ENCODE measurements at regions not wholly inside any gene's neighbourhood (a gene's known extent, or its start where the extent isn't known, plus 50 kb on each side); places are given as distances from the start of the nearest gene placed in this dataset.
"Not testable (repeated sequence)": the region's sequence is repeated elsewhere in the genome, so short reads cannot be mapped to it uniquely, and the experiment has no call there.

DNA sequence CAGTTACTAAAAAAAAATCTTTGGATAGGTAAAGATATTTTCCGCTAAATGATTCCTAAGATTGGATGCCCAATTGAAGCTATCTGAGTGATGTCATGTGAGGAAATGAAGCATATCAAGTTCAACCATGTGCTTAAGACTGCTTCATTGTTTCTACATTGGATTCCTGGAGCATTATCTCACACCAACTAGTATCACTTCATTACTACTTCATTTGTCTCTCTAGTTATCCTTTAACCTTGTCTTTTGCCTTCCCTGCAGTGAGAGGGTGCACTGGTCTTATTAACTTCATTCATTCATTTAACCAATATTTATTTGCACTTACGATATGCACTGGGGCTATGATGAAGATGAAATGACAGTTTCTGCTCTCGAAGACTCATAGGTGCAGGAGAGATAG, 198.1 kb downstream of the SLC38A4 start:
- POLR2A ChIA-PET = no interaction called here
- DNase-seq (ENCODE audit: low spot score) = no peak
- CTCF ChIA-PET = no interaction called here
- no peaks in the 10 kb centered on the region for H3K9me3 Mint-ChIP-seq
- no peak overlapping the region for H3K4me3 Mint-ChIP-seq
- no peak for ATAC-seq
- no peaks in the 10 kb centered on the region for H3K36me3 Mint-ChIP-seq
- peaks cover 16% of the 10 kb centered on the region for H3K4me1 Mint-ChIP-seq
- H3K27me3 Mint-ChIP-seq (ENCODE audit: low read depth) = no peaks in the 10 kb centered on the region
- no peak for TF ChIP-seq TCF7 (CRISPR knock-in tag; IDR thresholded peaks at IDR 0.05; ENCODE audit: low read depth)
- TF ChIP-seq, protein P1, sequence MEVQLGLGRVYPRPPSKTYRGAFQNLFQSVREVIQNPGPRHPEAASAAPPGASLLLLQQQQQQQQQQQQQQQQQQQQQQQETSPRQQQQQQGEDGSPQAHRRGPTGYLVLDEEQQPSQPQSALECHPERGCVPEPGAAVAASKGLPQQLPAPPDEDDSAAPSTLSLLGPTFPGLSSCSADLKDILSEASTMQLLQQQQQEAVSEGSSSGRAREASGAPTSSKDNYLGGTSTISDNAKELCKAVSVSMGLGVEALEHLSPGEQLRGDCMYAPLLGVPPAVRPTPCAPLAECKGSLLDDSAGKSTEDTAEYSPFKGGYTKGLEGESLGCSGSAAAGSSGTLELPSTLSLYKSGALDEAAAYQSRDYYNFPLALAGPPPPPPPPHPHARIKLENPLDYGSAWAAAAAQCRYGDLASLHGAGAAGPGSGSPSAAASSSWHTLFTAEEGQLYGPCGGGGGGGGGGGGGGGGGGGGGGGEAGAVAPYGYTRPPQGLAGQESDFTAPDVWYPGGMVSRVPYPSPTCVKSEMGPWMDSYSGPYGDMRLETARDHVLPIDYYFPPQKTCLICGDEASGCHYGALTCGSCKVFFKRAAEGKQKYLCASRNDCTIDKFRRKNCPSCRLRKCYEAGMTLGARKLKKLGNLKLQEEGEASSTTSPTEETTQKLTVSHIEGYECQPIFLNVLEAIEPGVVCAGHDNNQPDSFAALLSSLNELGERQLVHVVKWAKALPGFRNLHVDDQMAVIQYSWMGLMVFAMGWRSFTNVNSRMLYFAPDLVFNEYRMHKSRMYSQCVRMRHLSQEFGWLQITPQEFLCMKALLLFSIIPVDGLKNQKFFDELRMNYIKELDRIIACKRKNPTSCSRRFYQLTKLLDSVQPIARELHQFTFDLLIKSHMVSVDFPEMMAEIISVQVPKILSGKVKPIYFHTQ (CRISPR knock-in tag; IDR thresholded peaks at IDR 0.05) = no peak
- no peak for TF ChIP-seq ELF4 (CRISPR knock-in tag; IDR thresholded peaks at IDR 0.05; ENCODE audit: low read depth)
- TF ChIP-seq, protein P2, sequence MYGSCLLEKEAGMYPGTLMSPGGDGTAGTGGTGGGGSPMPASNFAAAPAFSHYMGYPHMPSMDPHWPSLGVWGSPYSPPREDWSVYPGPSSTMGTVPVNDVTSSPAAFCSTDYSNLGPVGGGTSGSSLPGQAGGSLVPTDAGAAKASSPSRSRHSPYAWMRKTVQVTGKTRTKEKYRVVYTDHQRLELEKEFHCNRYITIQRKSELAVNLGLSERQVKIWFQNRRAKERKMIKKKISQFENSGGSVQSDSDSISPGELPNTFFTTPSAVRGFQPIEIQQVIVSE (CRISPR knock-in tag; IDR thresholded peaks at IDR 0.05; ENCODE audit: borderline replicate concordance) = no peak
- TF ChIP-seq, protein P3, sequence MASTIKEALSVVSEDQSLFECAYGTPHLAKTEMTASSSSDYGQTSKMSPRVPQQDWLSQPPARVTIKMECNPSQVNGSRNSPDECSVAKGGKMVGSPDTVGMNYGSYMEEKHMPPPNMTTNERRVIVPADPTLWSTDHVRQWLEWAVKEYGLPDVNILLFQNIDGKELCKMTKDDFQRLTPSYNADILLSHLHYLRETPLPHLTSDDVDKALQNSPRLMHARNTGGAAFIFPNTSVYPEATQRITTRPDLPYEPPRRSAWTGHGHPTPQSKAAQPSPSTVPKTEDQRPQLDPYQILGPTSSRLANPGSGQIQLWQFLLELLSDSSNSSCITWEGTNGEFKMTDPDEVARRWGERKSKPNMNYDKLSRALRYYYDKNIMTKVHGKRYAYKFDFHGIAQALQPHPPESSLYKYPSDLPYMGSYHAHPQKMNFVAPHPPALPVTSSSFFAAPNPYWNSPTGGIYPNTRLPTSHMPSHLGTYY (CRISPR knock-in tag; IDR thresholded peaks at IDR 0.05) = no peak
- no peak for TF ChIP-seq MYBL2 (CRISPR knock-in tag; IDR thresholded peaks at IDR 0.05)
- no peak overlapping the region for H3K27ac Mint-ChIP-seq

DNA sequence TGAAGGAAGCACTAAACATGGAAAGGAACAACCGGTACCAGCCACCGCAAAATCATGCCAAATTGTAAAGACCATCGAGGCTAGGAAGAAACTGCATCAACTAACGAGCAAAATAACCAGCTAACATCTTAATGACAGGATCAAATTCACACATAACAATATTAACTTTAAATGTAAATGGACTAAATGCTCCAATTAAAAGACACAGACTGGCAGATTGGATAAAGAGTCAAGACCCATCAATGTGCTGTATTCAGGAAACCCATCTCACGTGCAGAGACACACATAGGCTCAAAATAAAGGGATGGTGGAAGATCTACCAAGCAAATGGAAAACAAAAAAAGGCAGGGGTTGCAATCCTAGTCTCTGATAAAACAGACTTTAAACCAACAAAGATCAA, 206.3 kb downstream of the SLC38A4 start:
- ATAC-seq, CTCF ChIA-PET: not testable (repeated sequence)

DNA sequence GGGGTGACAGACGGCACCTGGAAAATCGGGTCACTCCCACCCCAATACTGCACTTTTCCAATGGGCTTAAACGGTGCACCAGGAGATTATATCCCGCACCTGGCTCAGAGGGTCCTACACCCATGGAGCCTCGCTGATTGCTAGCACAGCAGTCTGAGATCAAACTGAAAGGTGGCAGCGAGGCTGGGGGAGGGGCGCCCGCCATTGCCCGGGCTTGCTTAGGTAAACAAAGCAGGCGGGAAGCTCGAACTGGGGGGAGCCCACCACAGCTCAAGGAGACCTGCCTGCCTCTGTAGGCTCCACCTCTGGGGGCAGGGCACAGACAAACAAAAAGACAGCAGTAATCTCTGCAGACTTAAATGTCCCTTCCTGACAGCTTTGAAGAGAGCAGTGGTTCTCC, 208.1 kb downstream of the SLC38A4 start:
- H3K36me3 Mint-ChIP-seq = peaks cover 63% of the 10 kb centered on the region
- H3K4me3 Mint-ChIP-seq; H3K27me3 Mint-ChIP-seq (ENCODE audit: low read depth); H3K27ac Mint-ChIP-seq; DNase-seq (ENCODE audit: low spot score); H3K4me1 Mint-ChIP-seq; ATAC-seq; POLR2A ChIA-PET; CTCF ChIA-PET: not testable (repeated sequence)
- peaks cover 59% of the 10 kb centered on the region for H3K9me3 Mint-ChIP-seq

More for the DNA sequence above, 206.3 kb downstream of the SLC38A4 start:
- DNase-seq (ENCODE audit: low spot score); H3K27ac Mint-ChIP-seq; H3K4me1 Mint-ChIP-seq; POLR2A ChIA-PET; H3K27me3 Mint-ChIP-seq (ENCODE audit: low read depth); H3K4me3 Mint-ChIP-seq: not testable (repeated sequence)
- Mint-ChIP-seq H3K36me3 (peaks cover 60% of the 10 kb centered on the region), H3K9me3 (peaks cover 56% of the 10 kb centered on the region)

DNA sequence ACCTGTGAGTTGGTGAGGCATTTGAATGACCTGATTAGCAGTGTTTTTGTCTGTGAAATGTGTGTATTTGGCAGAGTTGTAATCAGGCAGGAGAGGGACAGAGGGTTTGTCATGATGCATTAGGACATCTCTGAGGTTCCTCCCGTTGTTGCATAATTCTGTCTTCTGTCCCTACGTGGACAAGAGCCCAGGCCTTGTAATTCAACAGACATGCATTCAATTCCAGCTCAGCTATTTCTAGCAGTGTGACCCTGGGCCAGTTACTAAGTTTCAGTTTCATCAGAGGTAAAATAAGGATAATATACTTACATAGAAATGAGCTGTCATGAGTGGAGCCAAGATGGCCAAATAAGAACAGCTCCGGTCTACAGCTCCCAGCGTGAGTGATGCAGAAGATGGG, 208.6 kb downstream of the SLC38A4 start:
- ChIA-PET CTCF (no interaction called here), POLR2A (no interaction called here)
- peaks cover 60% of the 10 kb centered on the region for H3K36me3 Mint-ChIP-seq
- no peak for DNase-seq (ENCODE audit: low spot score)
- no peak for ATAC-seq
- H3K27me3 Mint-ChIP-seq (ENCODE audit: low read depth) = no peaks in the 10 kb centered on the region; the same call in 1 of the 2 replicates
- H3K27ac Mint-ChIP-seq = no peak overlapping the region
- no peaks in the 10 kb centered on the region for H3K4me1 Mint-ChIP-seq
- peaks cover 59% of the 10 kb centered on the region for H3K9me3 Mint-ChIP-seq
- H3K4me3 Mint-ChIP-seq = no peak overlapping the region
- TF ChIP-seq, protein P4, sequence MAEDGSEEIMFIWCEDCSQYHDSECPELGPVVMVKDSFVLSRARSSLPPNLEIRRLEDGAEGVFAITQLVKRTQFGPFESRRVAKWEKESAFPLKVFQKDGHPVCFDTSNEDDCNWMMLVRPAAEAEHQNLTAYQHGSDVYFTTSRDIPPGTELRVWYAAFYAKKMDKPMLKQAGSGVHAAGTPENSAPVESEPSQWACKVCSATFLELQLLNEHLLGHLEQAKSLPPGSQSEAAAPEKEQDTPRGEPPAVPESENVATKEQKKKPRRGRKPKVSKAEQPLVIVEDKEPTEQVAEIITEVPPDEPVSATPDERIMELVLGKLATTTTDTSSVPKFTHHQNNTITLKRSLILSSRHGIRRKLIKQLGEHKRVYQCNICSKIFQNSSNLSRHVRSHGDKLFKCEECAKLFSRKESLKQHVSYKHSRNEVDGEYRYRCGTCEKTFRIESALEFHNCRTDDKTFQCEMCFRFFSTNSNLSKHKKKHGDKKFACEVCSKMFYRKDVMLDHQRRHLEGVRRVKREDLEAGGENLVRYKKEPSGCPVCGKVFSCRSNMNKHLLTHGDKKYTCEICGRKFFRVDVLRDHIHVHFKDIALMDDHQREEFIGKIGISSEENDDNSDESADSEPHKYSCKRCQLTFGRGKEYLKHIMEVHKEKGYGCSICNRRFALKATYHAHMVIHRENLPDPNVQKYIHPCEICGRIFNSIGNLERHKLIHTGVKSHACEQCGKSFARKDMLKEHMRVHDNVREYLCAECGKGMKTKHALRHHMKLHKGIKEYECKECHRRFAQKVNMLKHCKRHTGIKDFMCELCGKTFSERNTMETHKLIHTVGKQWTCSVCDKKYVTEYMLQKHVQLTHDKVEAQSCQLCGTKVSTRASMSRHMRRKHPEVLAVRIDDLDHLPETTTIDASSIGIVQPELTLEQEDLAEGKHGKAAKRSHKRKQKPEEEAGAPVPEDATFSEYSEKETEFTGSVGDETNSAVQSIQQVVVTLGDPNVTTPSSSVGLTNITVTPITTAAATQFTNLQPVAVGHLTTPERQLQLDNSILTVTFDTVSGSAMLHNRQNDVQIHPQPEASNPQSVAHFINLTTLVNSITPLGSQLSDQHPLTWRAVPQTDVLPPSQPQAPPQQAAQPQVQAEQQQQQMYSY (CRISPR knock-in tag; IDR thresholded peaks at IDR 0.05) = no peak
- TF ChIP-seq ZBTB21 (CRISPR knock-in tag; IDR thresholded peaks at IDR 0.05; ENCODE audit: borderline replicate concordance) (no peak), ZNF416 (CRISPR knock-in tag; IDR thresholded peaks at IDR 0.05) (no peak), MYBL2 (CRISPR knock-in tag; IDR thresholded peaks at IDR 0.05) (no peak), TEAD4 (CRISPR knock-in tag; IDR thresholded peaks at IDR 0.05) (no peak), ATF1 (CRISPR knock-in tag; IDR thresholded peaks at IDR 0.05) (no peak), NR3C1 (CRISPR knock-in tag; conservative IDR thresholded peaks at IDR 0.05; ENCODE audit: low read depth) (no peak), TEAD1 (CRISPR knock-in tag; IDR thresholded peaks at IDR 0.05) (no peak), SMAD4 (CRISPR knock-in tag; IDR thresholded peaks at IDR 0.05) (no peak)
- TF ChIP-seq, protein P5, sequence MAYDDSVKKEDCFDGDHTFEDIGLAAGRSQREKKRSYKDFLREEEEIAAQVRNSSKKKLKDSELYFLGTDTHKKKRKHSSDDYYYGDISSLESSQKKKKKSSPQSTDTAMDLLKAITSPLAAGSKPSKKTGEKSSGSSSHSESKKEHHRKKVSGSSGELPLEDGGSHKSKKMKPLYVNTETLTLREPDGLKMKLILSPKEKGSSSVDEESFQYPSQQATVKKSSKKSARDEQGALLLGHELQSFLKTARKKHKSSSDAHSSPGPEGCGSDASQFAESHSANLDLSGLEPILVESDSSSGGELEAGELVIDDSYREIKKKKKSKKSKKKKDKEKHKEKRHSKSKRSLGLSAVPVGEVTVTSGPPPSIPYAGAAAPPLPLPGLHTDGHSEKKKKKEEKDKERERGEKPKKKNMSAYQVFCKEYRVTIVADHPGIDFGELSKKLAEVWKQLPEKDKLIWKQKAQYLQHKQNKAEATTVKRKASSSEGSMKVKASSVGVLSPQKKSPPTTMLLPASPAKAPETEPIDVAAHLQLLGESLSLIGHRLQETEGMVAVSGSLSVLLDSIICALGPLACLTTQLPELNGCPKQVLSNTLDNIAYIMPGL (CRISPR knock-in tag; IDR thresholded peaks at IDR 0.05) = no peak
- TF ChIP-seq, protein P6, sequence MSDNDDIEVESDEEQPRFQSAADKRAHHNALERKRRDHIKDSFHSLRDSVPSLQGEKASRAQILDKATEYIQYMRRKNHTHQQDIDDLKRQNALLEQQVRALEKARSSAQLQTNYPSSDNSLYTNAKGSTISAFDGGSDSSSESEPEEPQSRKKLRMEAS (CRISPR knock-in tag; IDR thresholded peaks at IDR 0.05) = no peak
- TF ChIP-seq, protein P7, sequence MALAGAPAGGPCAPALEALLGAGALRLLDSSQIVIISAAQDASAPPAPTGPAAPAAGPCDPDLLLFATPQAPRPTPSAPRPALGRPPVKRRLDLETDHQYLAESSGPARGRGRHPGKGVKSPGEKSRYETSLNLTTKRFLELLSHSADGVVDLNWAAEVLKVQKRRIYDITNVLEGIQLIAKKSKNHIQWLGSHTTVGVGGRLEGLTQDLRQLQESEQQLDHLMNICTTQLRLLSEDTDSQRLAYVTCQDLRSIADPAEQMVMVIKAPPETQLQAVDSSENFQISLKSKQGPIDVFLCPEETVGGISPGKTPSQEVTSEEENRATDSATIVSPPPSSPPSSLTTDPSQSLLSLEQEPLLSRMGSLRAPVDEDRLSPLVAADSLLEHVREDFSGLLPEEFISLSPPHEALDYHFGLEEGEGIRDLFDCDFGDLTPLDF (CRISPR knock-in tag; IDR thresholded peaks at IDR 0.05) = no peak

Measured in WTC11 (cell line).